ENCODE measurements at regions not wholly inside any gene's neighbourhood (a gene's known extent, or its start where the extent isn't known, plus 50 kb on each side); places are given as distances from the start of the nearest gene placed in this dataset.

GRCh38 chr1:199057322-199057721 is 418.5 kb downstream of the PTPRC start:
- ATAC-seq (ENCODE audit: insufficient number of reproducible peaks, low FRiP score, low read depth) = no peak
- H3K4me3 ChIP-seq = no peak overlapping the region
- no peaks in the 10 kb centered on the region for H3K4me1 ChIP-seq (ENCODE audit: control insufficient read depth in 1 of 2, low read depth in 2 of 2)
- DNase-seq (ENCODE audit: low spot score) = no peak
- no peak for TF ChIP-seq CTCF (IDR thresholded peaks at IDR 0.05)
- H3K27me3 ChIP-seq (replicated peaks; ENCODE audit: insufficient read depth) = no peaks in the 10 kb centered on the region
- no peaks in the 10 kb centered on the region for H3K36me3 ChIP-seq
- no peaks in the 10 kb centered on the region for H3K9me3 ChIP-seq
- no peak overlapping the region for H3K27ac ChIP-seq

- Histone ChIP-seq H3K36me3 (no peaks in the 10 kb centered on the region), H3K27me3 (replicated peaks; ENCODE audit: insufficient read depth) (no peaks in the 10 kb centered on the region), H3K4me1 (ENCODE audit: control insufficient read depth in 1 of 2, low read depth in 2 of 2) (no peaks in the 10 kb centered on the region), H3K4me3 (no peak overlapping the region), H3K9me3 (no peaks in the 10 kb centered on the region), H3K27ac (no peak overlapping the region)
- DNase-seq (ENCODE audit: low spot score) (no peak), ATAC-seq (ENCODE audit: insufficient number of reproducible peaks, low FRiP score, low read depth) (no peak)
- TF ChIP-seq CTCF (IDR thresholded peaks at IDR 0.05) = no peak
Observed at GRCh38 chr1:199058281-199058680, 419.4 kb downstream of the PTPRC start.

DNA sequence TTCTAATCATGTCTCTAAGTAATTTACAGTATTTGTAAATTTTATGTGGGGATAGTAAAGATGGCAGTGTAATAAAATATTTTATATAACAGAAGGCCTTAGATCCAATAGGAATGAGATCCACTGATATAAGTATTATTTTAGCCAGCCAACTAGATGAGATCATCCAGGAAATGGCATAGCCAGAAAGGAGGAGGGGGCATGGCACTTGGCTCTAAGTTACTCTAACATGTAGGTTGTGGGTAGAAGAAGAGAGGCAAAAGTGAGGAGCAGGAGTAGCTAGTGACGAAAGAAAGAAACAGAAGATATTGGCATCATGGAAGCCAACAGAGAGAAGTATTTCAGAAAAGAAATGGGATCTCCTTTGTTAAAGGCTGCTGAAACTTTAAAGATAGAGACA is 426.1 kb downstream of the PTPRC start:
- Histone ChIP-seq H3K27me3 (replicated peaks; ENCODE audit: insufficient read depth) (no peaks in the 10 kb centered on the region), H3K36me3 (no peaks in the 10 kb centered on the region), H3K9me3 (no peaks in the 10 kb centered on the region), H3K27ac (no peak overlapping the region), H3K4me1 (ENCODE audit: control insufficient read depth in 1 of 2, low read depth in 2 of 2) (no peaks in the 10 kb centered on the region), H3K4me3 (no peak overlapping the region)
- DNase-seq (ENCODE audit: low spot score) (no peak), ATAC-seq (ENCODE audit: insufficient number of reproducible peaks, low FRiP score, low read depth) (no peak)
- TF ChIP-seq CTCF (IDR thresholded peaks at IDR 0.05) = no peak

DNA sequence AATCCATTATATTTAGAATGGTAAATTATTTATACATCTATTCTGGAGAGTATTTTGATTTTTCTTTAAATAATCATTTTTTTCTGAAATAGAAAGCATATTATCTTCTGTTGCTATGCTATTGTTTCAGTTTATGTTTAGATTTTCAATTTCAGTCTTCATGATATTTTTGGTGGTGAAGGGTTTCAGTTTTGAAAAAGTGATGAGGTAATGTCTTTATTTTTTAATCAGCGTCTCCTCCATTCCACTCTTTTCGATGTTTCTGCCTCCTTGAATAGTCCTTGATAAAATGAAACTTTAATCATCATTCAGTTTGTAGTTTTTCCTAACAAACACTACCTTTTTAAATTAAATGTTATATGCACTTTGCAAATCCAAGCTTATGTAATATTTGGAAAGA is 428.6 kb downstream of the PTPRC start:
- H3K4me1 ChIP-seq (ENCODE audit: control insufficient read depth in 1 of 2, low read depth in 2 of 2) = no peaks in the 10 kb centered on the region
- no peaks in the 10 kb centered on the region for H3K36me3 ChIP-seq
- no peak for TF ChIP-seq CTCF (IDR thresholded peaks at IDR 0.05)
- ATAC-seq (ENCODE audit: insufficient number of reproducible peaks, low FRiP score, low read depth) (no peak), DNase-seq (ENCODE audit: low spot score) (no peak)
- H3K9me3 ChIP-seq = no peaks in the 10 kb centered on the region
- H3K27me3 ChIP-seq (replicated peaks; ENCODE audit: insufficient read depth) = no peaks in the 10 kb centered on the region
- no peak overlapping the region for H3K4me3 ChIP-seq
- no peak overlapping the region for H3K27ac ChIP-seq

- Histone ChIP-seq H3K27ac (no peak overlapping the region), H3K9me3 (no peaks in the 10 kb centered on the region), H3K27me3 (replicated peaks; ENCODE audit: insufficient read depth) (no peaks in the 10 kb centered on the region), H3K4me3 (no peak overlapping the region), H3K36me3 (no peaks in the 10 kb centered on the region), H3K4me1 (ENCODE audit: control insufficient read depth in 1 of 2, low read depth in 2 of 2) (no peaks in the 10 kb centered on the region)
- no peak for TF ChIP-seq CTCF (IDR thresholded peaks at IDR 0.05)
- DNase-seq (ENCODE audit: low spot score) (no peak), ATAC-seq (ENCODE audit: insufficient number of reproducible peaks, low FRiP score, low read depth) (no peak)
Observed at GRCh38 chr1:199071080-199071479, 432.2 kb downstream of the PTPRC start.

Measured in thoracic aorta (tissue), 2 donors.